NCI-H748 (cell line): ENCODE measurements at regions not wholly inside any gene's neighbourhood (a gene's known extent, or its start where the extent isn't known, plus 50 kb on each side); places are given as distances from the start of the nearest gene placed in this dataset.

Source experiments
- DNase-seq: peaks from one replicate; lab custom pipeline; 2025; ENCODE audit not compliant: unreplicated experiment; lab: John Stamatoyannopoulos, UW

- no peak for DNase-seq
Observed at GRCh38 chr18:55863876-55864275, 275.9 kb upstream of the TCF4 start.

DNA sequence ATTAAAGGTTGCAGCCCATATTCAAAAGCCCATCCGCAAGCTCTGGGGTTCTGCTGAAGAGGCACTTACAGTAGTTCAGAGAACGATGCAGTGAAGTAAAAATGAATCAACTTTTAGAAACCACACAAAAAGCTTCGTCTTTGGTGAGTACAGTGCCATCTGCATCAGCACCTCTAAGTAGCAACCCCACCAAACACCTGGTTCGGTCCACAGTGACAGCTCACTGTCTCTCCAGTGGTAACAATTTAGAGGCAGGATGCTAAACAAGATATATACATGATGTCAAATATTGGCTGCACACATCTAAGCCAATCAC, 275.4 kb upstream of the TCF4 start:
- no peak for DNase-seq

DNA sequence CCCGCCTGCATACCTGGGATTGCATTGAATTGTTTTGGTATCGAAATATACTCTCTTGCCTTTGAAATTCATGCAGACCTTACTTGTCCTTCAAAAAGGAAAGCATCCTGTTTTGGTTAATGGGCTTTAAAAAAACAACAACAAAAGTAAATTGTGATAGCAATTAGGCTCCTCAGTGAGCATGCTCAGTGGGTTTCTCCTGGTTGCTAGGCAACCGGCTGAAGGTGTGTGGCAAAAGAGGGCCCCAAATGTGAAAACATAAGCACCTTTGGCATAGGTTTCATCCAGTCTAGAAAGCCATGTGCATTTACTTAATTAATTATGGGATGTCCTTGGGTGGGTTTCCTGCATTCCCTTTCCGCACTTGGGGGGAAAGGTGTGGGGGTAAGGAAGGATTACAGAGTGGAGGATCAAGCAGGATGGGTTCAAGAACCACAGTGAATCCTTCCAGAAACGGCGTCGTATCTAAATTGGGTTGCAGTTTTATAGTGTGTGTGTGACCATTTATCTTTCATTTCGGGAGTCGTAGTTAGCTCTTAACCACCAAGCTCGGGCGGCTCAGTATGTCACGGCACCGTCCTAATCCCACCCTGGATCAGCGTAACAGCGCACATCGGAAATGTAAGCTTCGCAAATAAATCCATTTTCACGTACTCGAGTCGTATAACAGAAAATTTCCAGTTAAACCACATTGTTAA, 274.9 kb upstream of the TCF4 start:
- DNase-seq, result peak; percentile 59

GRCh38 chr18:55861266-55861665, 273.3 kb upstream of the TCF4 start:
- peak; percentile 41 for DNase-seq

GRCh38 chr18:55858661-55859515, 270.9 kb upstream of the TCF4 start:
- peak; percentile 13 for DNase-seq

GRCh38 chr18:55857956-55858355, 270.0 kb upstream of the TCF4 start:
- DNase-seq, result no peak

GRCh38 chr18:55857409-55857808, 269.4 kb upstream of the TCF4 start:
- DNase-seq, result no peak

DNA sequence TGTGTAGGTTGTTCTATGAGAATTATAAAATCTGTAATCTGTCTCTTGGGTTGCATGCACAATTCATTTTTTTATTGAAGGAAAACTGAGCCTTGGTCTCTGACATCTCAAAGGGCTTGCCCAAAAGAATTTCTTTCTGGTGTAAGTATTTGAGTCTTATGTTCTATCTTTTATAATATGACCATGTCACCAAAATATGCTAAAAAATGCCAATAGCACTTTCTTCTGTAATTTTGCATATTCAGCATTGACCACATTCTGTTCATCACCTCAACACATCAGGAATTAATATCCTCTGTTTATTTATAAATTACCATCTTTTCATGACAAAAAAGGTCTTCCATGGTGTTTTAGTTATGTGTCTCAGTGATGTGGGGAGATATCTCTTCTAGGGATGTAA, 268.7 kb upstream of the TCF4 start:
- no peak for DNase-seq

- no peak for DNase-seq
Observed at GRCh38 chr18:55856229-55856628, 268.2 kb upstream of the TCF4 start.

- DNase-seq, result no peak
Observed at GRCh38 chr18:55853268-55853667, 265.3 kb upstream of the TCF4 start.

- DNase-seq, result no peak
Observed at GRCh38 chr18:55850904-55851303, 262.9 kb upstream of the TCF4 start.

GRCh38 chr18:55849391-55849790, 261.4 kb upstream of the TCF4 start:
- DNase-seq, result no peak

DNA sequence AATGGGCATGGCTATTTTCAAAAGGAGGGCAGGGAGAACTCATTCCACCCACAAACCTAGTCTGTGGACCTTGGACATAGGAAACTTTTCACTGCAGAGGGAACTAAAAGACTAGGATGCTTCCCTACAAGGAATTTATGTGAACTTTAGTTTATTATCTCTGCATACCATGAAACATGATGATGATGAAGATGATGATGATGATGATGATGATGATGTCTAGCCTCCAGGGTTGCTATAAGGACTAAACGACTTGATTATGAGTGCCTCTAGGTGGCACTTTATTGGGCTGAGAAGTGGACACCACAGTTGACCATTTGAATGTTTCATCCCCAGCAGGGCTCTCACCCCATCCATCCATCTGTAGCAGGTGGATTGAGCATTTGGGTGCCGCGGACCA, 260.0 kb upstream of the TCF4 start:
- no peak for DNase-seq

DNA sequence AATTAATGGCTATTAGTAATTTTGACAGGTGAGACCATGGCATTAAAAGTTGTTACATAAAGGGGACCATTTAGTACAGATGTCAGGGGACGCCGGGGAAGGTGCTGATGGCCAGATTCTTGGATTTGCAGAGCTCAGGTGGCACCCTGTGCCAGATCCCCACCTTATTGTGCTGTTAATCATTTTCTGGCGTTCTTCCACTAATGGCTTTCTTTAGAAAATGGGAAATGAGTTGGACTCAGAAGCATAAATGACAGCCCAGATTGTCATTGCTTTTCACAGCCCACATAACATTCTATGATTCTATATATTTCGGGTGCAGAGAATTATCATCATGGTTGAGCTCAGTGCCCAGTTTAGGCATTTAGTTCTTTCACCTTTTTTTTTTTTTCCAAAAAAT, 257.2 kb upstream of the TCF4 start:
- peak; percentile 19 for DNase-seq

- no peak for DNase-seq
Observed at GRCh38 chr18:55844382-55844781, 256.4 kb upstream of the TCF4 start.

DNA sequence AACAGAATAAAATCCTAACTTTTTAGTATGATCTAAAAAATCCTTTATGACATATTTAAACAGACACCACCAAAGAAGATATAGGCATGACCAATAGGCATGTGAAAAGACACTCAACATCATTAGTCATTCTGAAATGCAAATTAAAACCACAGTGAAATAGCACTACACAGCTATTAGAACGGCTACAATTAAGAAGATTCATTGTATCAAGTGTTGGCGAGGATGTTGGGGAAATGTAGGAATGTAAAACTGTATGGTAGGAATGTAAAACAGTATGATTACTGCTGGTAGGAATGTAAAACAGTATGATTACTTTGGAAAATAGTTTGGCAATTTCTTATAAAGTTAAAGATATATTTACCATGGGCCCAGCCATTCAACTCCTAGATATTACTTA, 253.3 kb upstream of the TCF4 start:
- DNase-seq, result no peak

DNA sequence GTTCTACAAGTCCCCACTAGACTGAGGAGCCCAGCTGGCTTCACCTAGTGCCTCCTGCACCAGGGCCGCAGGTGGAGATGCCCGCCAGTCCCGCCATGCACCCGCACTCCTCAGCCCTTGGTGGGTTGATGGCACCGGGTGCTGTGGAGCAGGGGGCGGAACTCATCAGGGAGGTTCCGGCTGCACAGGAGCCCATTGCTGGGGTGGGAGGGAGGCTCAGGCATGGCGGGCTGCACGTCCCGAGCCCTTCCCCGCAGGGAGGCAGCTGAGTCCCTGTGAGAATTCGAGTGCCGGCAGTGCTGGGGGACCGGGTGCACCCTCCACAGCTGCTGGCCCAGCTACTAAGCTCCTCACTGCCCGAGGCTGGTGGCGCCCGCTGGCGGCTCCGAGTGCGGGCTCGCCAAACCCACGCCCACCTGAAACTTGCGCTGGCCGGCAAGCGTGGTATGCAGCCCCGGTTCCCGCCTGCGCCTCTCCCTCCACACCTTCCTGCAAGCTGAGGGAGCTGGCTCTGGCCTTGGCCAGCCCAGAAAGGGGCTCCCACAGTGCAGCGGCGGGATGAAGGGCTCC, 252.7 kb upstream of the TCF4 start:
- no peak for DNase-seq

GRCh38 chr18:55839343-55839742, 251.4 kb upstream of the TCF4 start:
- DNase-seq, result no peak

GRCh38 chr18:55838841-55839240, 250.8 kb upstream of the TCF4 start:
- no peak for DNase-seq

GRCh38 chr18:55838319-55838718, 250.3 kb upstream of the TCF4 start:
- no peak for DNase-seq

DNA sequence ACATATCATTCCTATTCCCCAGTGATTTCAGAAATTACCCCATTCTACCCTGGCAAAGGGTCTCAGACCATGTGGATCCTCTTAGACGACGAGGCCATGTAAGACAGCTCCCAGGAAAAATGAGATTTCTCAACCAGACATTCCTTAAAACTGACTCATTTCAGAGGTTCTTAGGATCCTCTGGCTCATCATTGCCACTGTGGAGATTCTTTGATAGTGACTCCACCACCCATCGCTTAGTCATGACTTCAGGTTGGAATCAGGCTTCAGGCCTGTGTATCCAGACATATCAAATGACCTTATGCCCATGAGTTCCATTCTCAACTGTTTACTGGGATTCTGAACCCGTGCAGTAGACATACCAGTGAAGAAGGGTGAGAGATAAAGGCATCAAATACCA, 245.6 kb upstream of the TCF4 start:
- DNase-seq, result no peak

DNA sequence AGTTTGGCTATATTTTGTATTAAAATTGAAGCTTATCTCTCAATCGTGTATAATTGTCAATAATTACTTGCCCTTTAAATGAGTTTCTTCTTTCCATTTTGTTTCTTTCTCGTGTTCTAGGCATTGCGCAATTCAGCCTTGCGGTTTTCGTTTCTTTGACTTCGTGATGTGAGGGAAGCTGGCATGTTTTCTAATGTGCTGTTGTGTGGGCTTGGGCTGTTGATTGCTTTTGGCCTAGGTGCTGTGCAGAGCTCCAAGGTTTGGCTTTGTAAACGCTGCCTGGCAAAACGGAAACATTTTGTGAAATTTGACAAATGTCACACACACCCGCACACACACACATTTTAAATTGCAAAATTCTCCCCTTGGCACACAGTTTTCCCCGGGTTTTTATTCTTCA, 242.6 kb upstream of the TCF4 start:
- no peak for DNase-seq
